Endothelial cell of umbilical vein (primary cell): ENCODE measurements at regions not wholly inside any gene's neighbourhood (a gene's known extent, or its start where the extent isn't known, plus 50 kb on each side); places are given as distances from the start of the nearest gene placed in this dataset.

ENCODE experiments used
- BruUV-seq: library from RNA; stranded (reverse); fragments of 400-500 nt; replicated peaks from 2 replicates; lab custom pipeline; 2021; lab: Mats Ljungman, UMichigan
- CTCF ChIA-PET: fragments of 300-600, 350-600 bp; sonication (Branson Sonifier 250); formaldehyde crosslinking; loops from one replicate; lab custom pipeline; 2021; ENCODE audit warnings: antibody characterized with exemption, inconsistent platforms; lab: Charles Lee
- POLR2A ChIA-PET: fragments of 300-600, 350-600 bp; sonication (Branson Sonifier 250); formaldehyde crosslinking; loops from one replicate; lab custom pipeline; 2021; ENCODE audit warnings: antibody characterized with exemption, inconsistent platforms; lab: Charles Lee
- DNase-seq: peaks from one replicate; pipeline ENCODE4 v3.0.0-alpha.2; 2011; ENCODE audit warnings: low read depth, low spot score
- FAIRE-seq: peaks from 2 replicates; lab custom pipeline; 2011; peaks lifted over from hg19 to GRCh38; lab: Jason Lieb, UNC
- H2AFZ ChIP-seq: 2 replicates; pipeline ENCODE4 v1.6.0; 2012; ENCODE audit warnings: low read depth, low read length, control low read depth, inconsistent platforms
- H3K27ac ChIP-seq: 2 replicates; pipeline ENCODE4 v1.5.1; 2011; ENCODE audit warnings: low read depth, mild to moderate bottlenecking, control low read depth, low read length, moderate library complexity; ENCODE audit not compliant: insufficient read depth
- H3K27me3 ChIP-seq, 2 experiments: 2 replicates each; pipeline versions ENCODE4 v1.6.0 to v1.6.1; 2011; ENCODE audit warnings: low read length in 2 of 2, mixed read lengths in 1 of 2; ENCODE audit not compliant: control insufficient read depth in 2 of 2, insufficient read depth in 2 of 2
- H3K36me3 ChIP-seq, 2 experiments: 2 replicates in 1 of 2; 3 replicates in 1 of 2; pipeline ENCODE4 v1.5.1; 2011; ENCODE audit warnings: low read length in 2 of 2, mild to moderate bottlenecking in 1 of 2, moderate library complexity in 1 of 2; ENCODE audit not compliant: control insufficient read depth in 2 of 2, insufficient read depth in 2 of 2; ENCODE audit errors: extremely low read depth in 1 of 2
- H3K4me1 ChIP-seq: 3 replicates; pipeline ENCODE4 v1.5.1; 2011; ENCODE audit warnings: mild to moderate bottlenecking, low read length; ENCODE audit not compliant: control insufficient read depth, insufficient read depth; ENCODE audit errors: extremely low read depth
- H3K4me2 ChIP-seq: 2 replicates; pipeline ENCODE4 v1.6.1; 2011; ENCODE audit warnings: low read length, control low read depth, mixed read lengths; ENCODE audit not compliant: insufficient read depth
- H3K4me3 ChIP-seq, 3 experiments: fragments of 200-600 bp in 1 of 3; sonication (generic), shearing (Covaris generic) in 1 of 3; replicated peaks in 1 of 3; 2 replicates each; pipeline ENCODE4 v1.5.1; 2011 to 2016; ENCODE audit warnings: control low read depth in 3 of 3, low read length in 3 of 3, mild to moderate bottlenecking in 2 of 3, inconsistent platforms in 1 of 3, low read depth in 1 of 3, moderate library complexity in 1 of 3; ENCODE audit not compliant: insufficient read depth in 1 of 3
- H3K79me2 ChIP-seq: 2 replicates; pipeline ENCODE4 v1.6.0; 2012; ENCODE audit warnings: low read length, inconsistent platforms; ENCODE audit not compliant: control insufficient read depth, insufficient read depth
- H3K9ac ChIP-seq: replicated peaks from 2 replicates; pipeline ENCODE3; 2011; ENCODE audit warnings: low read length, control low read depth; ENCODE audit not compliant: insufficient read depth; ENCODE audit errors: extremely low read depth
- H3K9me1 ChIP-seq: replicated peaks from 3 replicates; pipeline ENCODE4 v1.6.0; 2011; ENCODE audit warnings: mild to moderate bottlenecking, low read length; ENCODE audit not compliant: control insufficient read depth, insufficient read depth; ENCODE audit errors: extremely low read depth
- H3K9me3 ChIP-seq: replicated peaks from 2 replicates; pipeline ENCODE4 v1.5.1; 2012; ENCODE audit warnings: low read length, inconsistent platforms; ENCODE audit not compliant: control insufficient read depth, insufficient read depth
- H4K20me1 ChIP-seq: replicated peaks from 2 replicates; pipeline ENCODE3; 2011; ENCODE audit warnings: mild to moderate bottlenecking, low read length; ENCODE audit not compliant: control insufficient read depth, insufficient read depth; ENCODE audit errors: extremely low read depth
- EZH2 ChIP-seq: IDR thresholded peaks from 2 replicates; pipeline ENCODE4 v1.6.1; 2012; ENCODE audit warnings: borderline replicate concordance, low read depth, mild to moderate bottlenecking, moderate library complexity, low read length, inconsistent platforms; ENCODE audit not compliant: severe bottlenecking
- FOS ChIP-seq: IDR thresholded peaks from 2 replicates; pipeline ENCODE4 v1.6.1; 2011; ENCODE audit warnings: mild to moderate bottlenecking, low read length, moderate library complexity, borderline replicate concordance; ENCODE audit not compliant: insufficient read depth
- GATA2 ChIP-seq: IDR thresholded peaks from 2 replicates; pipeline ENCODE4 v1.7.0; 2011; ENCODE audit warnings: low read depth, mild to moderate bottlenecking, moderate library complexity, mixed read lengths, low read length; ENCODE audit not compliant: insufficient read length, insufficient read depth
- JUN ChIP-seq: IDR thresholded peaks from 2 replicates; pipeline ENCODE4 v1.6.1; 2011; ENCODE audit warnings: borderline replicate concordance, low read depth; ENCODE audit not compliant: insufficient read length, insufficient read depth
- MYC ChIP-seq: IDR thresholded peaks from one replicate; pipeline ENCODE4 v1.6.1; 2011; ENCODE audit warnings: mild to moderate bottlenecking, low read depth, low read length
- POLR2A ChIP-seq: IDR thresholded peaks from 2 replicates; pipeline ENCODE4 v1.6.1; 2012; ENCODE audit warnings: low read depth, mild to moderate bottlenecking, control low read depth, low read length
- POLR2AphosphoS5 ChIP-seq: IDR thresholded peaks from 2 replicates; pipeline ENCODE4 v1.6.1; 2012; ENCODE audit warnings: low read depth, mild to moderate bottlenecking, control low read depth, low read length, moderate library complexity; ENCODE audit not compliant: insufficient read depth
- dilution Hi-C: fragments of 300-500 bp; cut with MboI; formaldehyde crosslinking; loops from one replicate; pipeline ENCODE4 v1.15.0; 2019; ENCODE audit warnings: low sequenced_read_pairs; ENCODE audit not compliant: extremely low pct_ligation_motif_present
- intact Hi-C: fragments of 100-400 bp; cut with micrococcal nuclease; formaldehyde crosslinking; loops from one replicate; pipeline ENCODE4 v1.10.0; 2022
- TF ChIP-seq, protein P1 (sequence below), 2 donors: IDR thresholded peaks; 1 replicate in 1 of 2; 2 replicates in 1 of 2; pipeline ENCODE4 v1.5.1; 2011; ENCODE audit warnings: low read length in 2 of 2, mild to moderate bottlenecking in 2 of 2, moderate library complexity in 2 of 2, control low read depth in 1 of 2, inconsistent platforms in 1 of 2, low read depth in 1 of 2; ENCODE audit not compliant: insufficient read depth in 1 of 2; ENCODE audit errors: extremely low read depth in 1 of 2
- TF ChIP-seq, protein P2 (sequence below): IDR thresholded peaks from 2 replicates; pipeline ENCODE4 v1.6.1; 2011; ENCODE audit not compliant: insufficient read depth, insufficient read length

DNA sequence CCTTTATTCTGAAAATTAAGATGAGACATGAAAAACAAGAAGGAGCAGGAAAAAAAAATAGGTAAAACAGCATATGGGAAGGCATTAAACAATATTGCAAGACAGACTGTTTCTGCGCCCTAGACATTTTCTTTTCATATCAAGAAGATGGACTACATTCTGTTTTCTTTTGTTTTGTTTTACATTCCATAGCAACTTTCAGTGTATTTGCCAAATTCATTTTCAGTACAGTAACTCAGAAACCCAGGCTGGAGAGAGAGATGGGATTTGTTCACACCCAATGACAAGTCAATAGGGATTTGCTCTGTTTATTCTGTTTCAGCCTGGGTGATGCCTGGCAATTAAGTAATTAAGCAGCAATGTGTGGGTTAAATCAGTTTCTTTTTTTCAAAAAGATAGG lies 892.8 kb upstream of the DIAPH2 start:
- Histone ChIP-seq H3K4me1 (no peaks in the 10 kb centered on the region), H3K9ac (no peak overlapping the region), H3K4me2 (no peak overlapping the region), H3K4me3 (no peak overlapping the region), H3K36me3 (no peaks in the 10 kb centered on the region), H3K9me3 (no peaks in the 10 kb centered on the region), H3K27me3 (no peaks in the 10 kb centered on the region), H3K79me2 (no peaks in the 10 kb centered on the region), H3K9me1 (no peaks in the 10 kb centered on the region), H4K20me1 (no peaks in the 10 kb centered on the region), H2AFZ (no peak overlapping the region), H3K27ac (no peak overlapping the region)
- BruUV-seq = no TSS peak
- ChIA-PET POLR2A (no interaction called here), CTCF (no interaction called here)
- FAIRE-seq (no peak), DNase-seq (no peak)
- TF ChIP-seq GATA2 (no peak), POLR2A (no peak), POLR2AphosphoS5 (no peak), JUN (no peak), FOS (no peak), MYC (no peak), EZH2 (no peak)
- TF ChIP-seq, protein P1, sequence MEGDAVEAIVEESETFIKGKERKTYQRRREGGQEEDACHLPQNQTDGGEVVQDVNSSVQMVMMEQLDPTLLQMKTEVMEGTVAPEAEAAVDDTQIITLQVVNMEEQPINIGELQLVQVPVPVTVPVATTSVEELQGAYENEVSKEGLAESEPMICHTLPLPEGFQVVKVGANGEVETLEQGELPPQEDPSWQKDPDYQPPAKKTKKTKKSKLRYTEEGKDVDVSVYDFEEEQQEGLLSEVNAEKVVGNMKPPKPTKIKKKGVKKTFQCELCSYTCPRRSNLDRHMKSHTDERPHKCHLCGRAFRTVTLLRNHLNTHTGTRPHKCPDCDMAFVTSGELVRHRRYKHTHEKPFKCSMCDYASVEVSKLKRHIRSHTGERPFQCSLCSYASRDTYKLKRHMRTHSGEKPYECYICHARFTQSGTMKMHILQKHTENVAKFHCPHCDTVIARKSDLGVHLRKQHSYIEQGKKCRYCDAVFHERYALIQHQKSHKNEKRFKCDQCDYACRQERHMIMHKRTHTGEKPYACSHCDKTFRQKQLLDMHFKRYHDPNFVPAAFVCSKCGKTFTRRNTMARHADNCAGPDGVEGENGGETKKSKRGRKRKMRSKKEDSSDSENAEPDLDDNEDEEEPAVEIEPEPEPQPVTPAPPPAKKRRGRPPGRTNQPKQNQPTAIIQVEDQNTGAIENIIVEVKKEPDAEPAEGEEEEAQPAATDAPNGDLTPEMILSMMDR (IDR thresholded peaks at IDR 0.05; ENCODE audit: extremely low read depth in 1 of 2, insufficient read depth in 1 of 2, low read depth in 1 of 2, low read length in 2 of 2) = no peak
- TF ChIP-seq, protein P2, sequence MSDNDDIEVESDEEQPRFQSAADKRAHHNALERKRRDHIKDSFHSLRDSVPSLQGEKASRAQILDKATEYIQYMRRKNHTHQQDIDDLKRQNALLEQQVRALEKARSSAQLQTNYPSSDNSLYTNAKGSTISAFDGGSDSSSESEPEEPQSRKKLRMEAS = no peak
- dilution Hi-C loops = no loop called here
- intact Hi-C loops = no loop called here
